Spleen (tissue), 11 donors: ENCODE measurements at regions not wholly inside any gene's neighbourhood (a gene's known extent, or its start where the extent isn't known, plus 50 kb on each side); places are given as distances from the start of the nearest gene placed in this dataset.

Experiments
- DNase-seq: peaks from one replicate; pipeline ENCODE4 v3.0.0-alpha.2; 2020
- H3K27ac ChIP-seq, 8 donors: fragments of 200-600 bp; sonication (generic) in 7 of 8; 1 replicate in 4 of 8; 2 replicates in 4 of 8; pipeline versions ENCODE4 v1.5.0 to v1.8.0; 2016 to 2021; ENCODE audit warnings: inconsistent platforms in 4 of 8, mild to moderate bottlenecking in 4 of 8, moderate library complexity in 1 of 8
- H3K27me3 ChIP-seq, 7 donors: fragments of 200-600 bp; sonication (generic) in 6 of 7; replicated peaks in 1 of 7; 1 replicate in 4 of 7; 2 replicates in 3 of 7; pipeline versions ENCODE4 v1.5.0 to v1.8.0; 2016 to 2021; ENCODE audit warnings: inconsistent platforms in 3 of 7, mild to moderate bottlenecking in 1 of 7
- H3K36me3 ChIP-seq, 6 donors: fragments of 200-600 bp; sonication (generic) in 5 of 6; 1 replicate in 4 of 6; 2 replicates in 2 of 6; pipeline versions ENCODE4 v1.5.0 to v1.8.0; 2016 to 2021; ENCODE audit warnings: inconsistent platforms in 2 of 6
- H3K4me1 ChIP-seq, 6 donors: fragments of 200-600 bp; sonication (generic) in 5 of 6; 1 replicate in 3 of 6; 2 replicates in 3 of 6; pipeline versions ENCODE4 v1.5.0 to v1.8.0; 2016 to 2021; ENCODE audit warnings: inconsistent platforms in 3 of 6
- H3K4me3 ChIP-seq, 8 donors: fragments of 200-600 bp; sonication (generic) in 7 of 8; 1 replicate in 4 of 8; 2 replicates in 4 of 8; pipeline versions ENCODE4 v1.5.0 to v1.8.0; 2016 to 2021; ENCODE audit warnings: inconsistent platforms in 4 of 8, mild to moderate bottlenecking in 4 of 8, moderate library complexity in 2 of 8
- H3K9me3 ChIP-seq, 8 donors: fragments of 200-600 bp; sonication (generic) in 7 of 8; 1 replicate in 4 of 8; 2 replicates in 4 of 8; pipeline versions ENCODE4 v1.5.0 to v1.8.0; 2016 to 2021; ENCODE audit warnings: inconsistent platforms in 4 of 8
- POLR2A ChIP-seq, 3 donors: fragments of 450-650 bp; IDR thresholded peaks; one replicate each; pipeline ENCODE4 v1.5.1; 2017; ENCODE audit warnings: antibody characterized with exemption in 3 of 3, mild to moderate bottlenecking in 1 of 3
- POLR2AphosphoS5 ChIP-seq, 3 donors: sonication (generic); formaldehyde crosslinking; IDR thresholded peaks; one replicate each; pipeline ENCODE4 v1.5.1; 2017; ENCODE audit warnings: antibody characterized with exemption in 3 of 3
- WGBS, 5 donors: extraction: QIAGEN DNeasy Blood & Tissue Kit in 3 of 5; methylation state at CpG; one replicate each; pipeline versions ENCODE4 v1.1.5 to v1.1.7; 2013 to 2018; 5-methylcytosine and 5-hydroxymethylcytosine counted together
- intact Hi-C: fragments of 100-400 bp; cut with DNase I; formaldehyde crosslinking; loops from one replicate; pipeline ENCODE4 v1.15.0; 2023; ENCODE audit warnings: low total_unique reads
- TF ChIP-seq, protein P1 (sequence below), 11 experiments: fragments of 200-600 bp in 7 of 11; fragments of 450-650 bp in 4 of 11; sonication (generic) in 4 of 11; IDR thresholded peaks in 8 of 11; conservative IDR thresholded peaks in 3 of 11; 1 replicate in 7 of 11; 2 replicates in 4 of 11; pipeline versions ENCODE4 v1.4.0 to v1.8.0; 2016 to 2021; ENCODE audit warnings: antibody characterized with exemption in 11 of 11, inconsistent platforms in 4 of 11, mild to moderate bottlenecking in 1 of 11
- donor health status: healthy with polysubstance abuse.
- donor health status: DM: no; HTN: no; CAD: no; lungs with moderate emphysema.
- donor health status: DM: no; HTN: no; CAD: no.
- donor health status: Bipolar disorder and iron deficiency.
- donor health status: healthy.
- donor health status: DM: no; HTN: no; CAD: no.
- donor health status: DM: yes; HTN: yes; CAD: no.

DNA sequence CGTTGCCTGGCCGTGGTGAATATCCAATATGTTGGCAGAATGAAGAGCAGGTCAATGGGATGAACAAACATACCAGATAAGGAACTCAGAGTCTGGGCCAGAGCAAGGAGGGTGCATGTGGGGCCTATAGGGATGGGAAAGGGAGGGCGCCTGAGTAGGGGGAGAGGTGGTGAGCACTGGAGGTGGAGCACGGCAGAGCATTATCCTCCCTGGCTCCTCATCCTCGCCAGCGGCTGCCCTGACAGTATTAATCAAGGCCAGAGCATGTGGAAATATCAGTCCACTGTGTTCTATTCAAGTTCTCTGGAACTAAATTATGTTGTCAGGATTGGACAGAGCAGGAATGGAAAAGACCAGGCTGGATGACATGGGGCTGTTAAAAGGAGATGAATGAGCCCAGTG lies 254.8 kb upstream of the ZMIZ1 start:
- H3K36me3 ChIP-seq, result no peaks in the 10 kb centered on the region
- H3K4me3 ChIP-seq, result no peak overlapping the region
- intact Hi-C loops, result no loop called here
- H3K27me3 ChIP-seq, result no peaks in the 10 kb centered on the region
- H3K4me1 ChIP-seq, result peaks cover 0 to 13% (median 9%) of the 10 kb centered on the region in 6 donors
- no peak overlapping the region for H3K27ac ChIP-seq
- WGBS, 5 donors, result 77 to 92% (median 89%) methylated on average over 6 of the region's 6 CpGs
- H3K9me3 ChIP-seq, result peaks cover 0 to 6% (median 0%) of the 10 kb centered on the region in 8 donors
- TF ChIP-seq POLR2A (IDR thresholded peaks at IDR 0.05), result no peak
- TF ChIP-seq, protein P1, sequence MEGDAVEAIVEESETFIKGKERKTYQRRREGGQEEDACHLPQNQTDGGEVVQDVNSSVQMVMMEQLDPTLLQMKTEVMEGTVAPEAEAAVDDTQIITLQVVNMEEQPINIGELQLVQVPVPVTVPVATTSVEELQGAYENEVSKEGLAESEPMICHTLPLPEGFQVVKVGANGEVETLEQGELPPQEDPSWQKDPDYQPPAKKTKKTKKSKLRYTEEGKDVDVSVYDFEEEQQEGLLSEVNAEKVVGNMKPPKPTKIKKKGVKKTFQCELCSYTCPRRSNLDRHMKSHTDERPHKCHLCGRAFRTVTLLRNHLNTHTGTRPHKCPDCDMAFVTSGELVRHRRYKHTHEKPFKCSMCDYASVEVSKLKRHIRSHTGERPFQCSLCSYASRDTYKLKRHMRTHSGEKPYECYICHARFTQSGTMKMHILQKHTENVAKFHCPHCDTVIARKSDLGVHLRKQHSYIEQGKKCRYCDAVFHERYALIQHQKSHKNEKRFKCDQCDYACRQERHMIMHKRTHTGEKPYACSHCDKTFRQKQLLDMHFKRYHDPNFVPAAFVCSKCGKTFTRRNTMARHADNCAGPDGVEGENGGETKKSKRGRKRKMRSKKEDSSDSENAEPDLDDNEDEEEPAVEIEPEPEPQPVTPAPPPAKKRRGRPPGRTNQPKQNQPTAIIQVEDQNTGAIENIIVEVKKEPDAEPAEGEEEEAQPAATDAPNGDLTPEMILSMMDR (IDR thresholded peaks at IDR 0.05 in 8 of 11, conservative IDR thresholded peaks at IDR 0.05 in 3 of 11), result no peak
- no peak for TF ChIP-seq POLR2AphosphoS5 (IDR thresholded peaks at IDR 0.05)
- DNase-seq, result no peak

- intact Hi-C loops, result no loop called here
- no peak for DNase-seq
- H3K36me3 ChIP-seq, result no peaks in the 10 kb centered on the region
- no peak overlapping the region for H3K4me3 ChIP-seq
- H3K27me3 ChIP-seq, result no peaks in the 10 kb centered on the region
- TF ChIP-seq POLR2A (IDR thresholded peaks at IDR 0.05) (no peak), POLR2AphosphoS5 (IDR thresholded peaks at IDR 0.05) (no peak)
- TF ChIP-seq, protein P1 (IDR thresholded peaks at IDR 0.05 in 8 of 11, conservative IDR thresholded peaks at IDR 0.05 in 3 of 11), result no peak
- H3K9me3 ChIP-seq, result peaks cover 0 to 6% (median 0%) of the 10 kb centered on the region in 8 donors
- peaks cover 0 to 16% (median 9%) of the 10 kb centered on the region in 6 donors for H3K4me1 ChIP-seq
- H3K27ac ChIP-seq, result no peak overlapping the region
- WGBS, 5 donors, result 79 to 92% (median 83%) methylated on average over 3 of the region's 3 CpGs
Measured at GRCh38 chr10:78814407-78814806, 254.4 kb upstream of the ZMIZ1 start.

DNA sequence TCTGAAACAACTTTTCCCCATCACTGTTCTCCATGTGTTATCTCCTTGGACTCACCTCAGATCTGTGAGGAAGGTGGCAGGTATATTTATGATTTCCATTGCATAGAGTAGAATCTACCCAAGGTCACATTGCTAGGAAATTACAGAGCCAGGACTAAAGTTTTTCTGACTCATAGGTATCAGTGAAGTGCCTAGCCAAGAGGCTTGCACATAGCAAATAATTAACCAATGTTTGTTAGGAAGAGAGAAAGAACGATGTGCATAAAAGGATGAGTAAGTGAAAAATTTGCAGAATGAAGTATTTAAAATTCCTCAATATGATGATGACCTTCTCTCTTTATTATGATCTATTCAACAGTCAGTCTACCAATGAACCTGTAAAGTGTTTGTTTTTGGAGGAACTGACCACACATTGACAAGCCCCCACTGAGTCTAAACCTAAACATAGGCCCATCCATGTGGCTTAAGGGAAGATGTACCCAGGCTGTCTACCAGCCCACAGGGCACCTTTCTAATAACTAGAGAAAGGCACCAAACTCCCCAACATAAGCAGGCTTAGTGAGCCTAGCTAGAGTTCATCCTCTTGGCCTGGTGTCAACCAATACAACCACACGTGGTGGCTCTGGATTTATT lies 252.9 kb upstream of the ZMIZ1 start:
- Histone ChIP-seq H3K36me3 (no peaks in the 10 kb centered on the region), H3K27me3 (no peaks in the 10 kb centered on the region), H3K27ac (no peak overlapping the region), H3K4me1 (peaks cover 0 to 23% (median 9%) of the 10 kb centered on the region in 6 donors), H3K4me3 (no peak overlapping the region), H3K9me3 (peaks cover 0 to 6% (median 0%) of the 10 kb centered on the region in 8 donors)
- 68 to 91% (median 79%) methylated on average over 2 of the region's 2 CpGs for WGBS, 5 donors
- intact Hi-C loops, result no loop called here
- TF ChIP-seq POLR2A (IDR thresholded peaks at IDR 0.05), result no peak
- TF ChIP-seq, protein P1 (IDR thresholded peaks at IDR 0.05 in 8 of 11, conservative IDR thresholded peaks at IDR 0.05 in 3 of 11), result no peak
- TF ChIP-seq POLR2AphosphoS5 (IDR thresholded peaks at IDR 0.05), result no peak
- no peak for DNase-seq

DNA sequence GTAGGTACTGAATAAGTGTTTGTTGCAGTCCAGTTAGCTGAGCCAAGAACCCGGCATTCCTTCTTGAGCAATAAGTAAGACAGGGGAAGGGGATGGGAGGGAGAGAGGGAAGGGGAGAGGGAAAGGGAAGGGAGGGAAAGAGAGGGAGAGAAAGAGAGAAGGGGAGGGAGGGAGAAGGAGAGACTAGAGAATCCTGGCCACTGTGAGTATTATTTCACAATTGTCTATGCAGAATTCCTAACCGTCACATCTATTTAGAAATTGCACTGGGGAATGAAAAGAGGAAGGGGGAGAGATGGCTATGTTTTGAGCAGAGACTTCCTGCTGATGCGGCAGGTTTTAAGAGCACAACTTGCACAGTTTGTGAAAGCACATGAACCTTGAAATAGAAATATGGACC lies 251.4 kb upstream of the ZMIZ1 start:
- Histone ChIP-seq H3K27ac (no peak overlapping the region), H3K27me3 (no peaks in the 10 kb centered on the region), H3K36me3 (no peaks in the 10 kb centered on the region), H3K4me3 (no peak overlapping the region), H3K4me1 (peaks cover 0 to 23% (median 9%) of the 10 kb centered on the region in 6 donors), H3K9me3 (peaks cover 0 to 6% (median 0%) of the 10 kb centered on the region in 8 donors)
- intact Hi-C loops, result no loop called here
- 20 to 41% (median 24%) methylated on average over 3 of the region's 3 CpGs for WGBS, 5 donors
- no peak for TF ChIP-seq POLR2A (IDR thresholded peaks at IDR 0.05)
- TF ChIP-seq, protein P1 (IDR thresholded peaks at IDR 0.05 in 8 of 11, conservative IDR thresholded peaks at IDR 0.05 in 3 of 11), result no peak
- no peak for TF ChIP-seq POLR2AphosphoS5 (IDR thresholded peaks at IDR 0.05)
- DNase-seq, result no peak
